VCaP (cell line): ENCODE measurements at regions not wholly inside any gene's neighbourhood (a gene's known extent, or its start where the extent isn't known, plus 50 kb on each side); places are given as distances from the start of the nearest gene placed in this dataset.
"Not testable (repeated sequence)": the region's sequence is repeated elsewhere in the genome, so short reads cannot be mapped to it uniquely, and the experiment has no call there.

ENCODE experiments used
- H3K27ac ChIP-seq: fragments of 450-650 bp; 2 replicates; pipeline ENCODE4 v1.5.1; 2017
- TF ChIP-seq, protein P1 (sequence below): fragments of 450-650 bp; conservative IDR thresholded peaks from 2 replicates; pipeline ENCODE4 v1.5.1; 2017; ENCODE audit warnings: mild to moderate bottlenecking, moderate library complexity

DNA sequence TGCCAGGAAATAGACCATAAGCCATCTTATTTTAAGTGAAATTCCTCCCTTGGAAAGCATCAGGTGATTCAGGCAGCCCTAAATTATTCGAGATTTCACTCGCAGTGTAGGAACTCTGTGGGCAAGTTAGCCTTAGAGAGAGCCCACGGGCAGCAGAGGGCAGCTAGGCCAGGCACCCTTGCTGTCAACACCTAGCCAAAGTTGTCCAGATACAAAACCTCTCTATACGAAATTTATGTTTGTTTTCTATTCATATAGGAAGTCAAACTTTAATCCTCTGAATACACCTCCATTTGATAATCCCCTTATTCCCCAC lies 1043.5 kb downstream of the GATA3 start:
- TF ChIP-seq, protein P1, sequence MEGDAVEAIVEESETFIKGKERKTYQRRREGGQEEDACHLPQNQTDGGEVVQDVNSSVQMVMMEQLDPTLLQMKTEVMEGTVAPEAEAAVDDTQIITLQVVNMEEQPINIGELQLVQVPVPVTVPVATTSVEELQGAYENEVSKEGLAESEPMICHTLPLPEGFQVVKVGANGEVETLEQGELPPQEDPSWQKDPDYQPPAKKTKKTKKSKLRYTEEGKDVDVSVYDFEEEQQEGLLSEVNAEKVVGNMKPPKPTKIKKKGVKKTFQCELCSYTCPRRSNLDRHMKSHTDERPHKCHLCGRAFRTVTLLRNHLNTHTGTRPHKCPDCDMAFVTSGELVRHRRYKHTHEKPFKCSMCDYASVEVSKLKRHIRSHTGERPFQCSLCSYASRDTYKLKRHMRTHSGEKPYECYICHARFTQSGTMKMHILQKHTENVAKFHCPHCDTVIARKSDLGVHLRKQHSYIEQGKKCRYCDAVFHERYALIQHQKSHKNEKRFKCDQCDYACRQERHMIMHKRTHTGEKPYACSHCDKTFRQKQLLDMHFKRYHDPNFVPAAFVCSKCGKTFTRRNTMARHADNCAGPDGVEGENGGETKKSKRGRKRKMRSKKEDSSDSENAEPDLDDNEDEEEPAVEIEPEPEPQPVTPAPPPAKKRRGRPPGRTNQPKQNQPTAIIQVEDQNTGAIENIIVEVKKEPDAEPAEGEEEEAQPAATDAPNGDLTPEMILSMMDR = no peak
- H3K27ac ChIP-seq = peak overlapping the region; percentile 38; the same call in 1 of the 2 replicates

DNA sequence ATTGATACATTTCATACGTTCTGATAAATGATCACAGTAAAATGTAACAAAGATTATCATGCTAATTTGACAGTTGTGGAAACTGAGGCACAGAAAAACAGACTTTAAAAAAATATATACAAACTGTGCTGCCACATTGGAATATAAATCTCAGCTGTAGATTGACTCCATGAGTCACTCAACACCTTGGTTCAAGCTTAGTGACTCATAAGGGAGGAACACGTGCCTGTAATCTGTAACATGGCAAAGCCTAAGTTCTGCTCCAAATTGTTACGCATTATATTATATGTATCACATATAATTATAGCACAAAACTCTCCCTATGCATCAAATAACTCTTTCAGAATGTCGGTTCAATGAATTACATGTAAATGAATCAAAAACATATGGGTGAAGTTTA lies 1047.5 kb downstream of the GATA3 start:
- TF ChIP-seq, protein P1 = no peak
- no peak overlapping the region for H3K27ac ChIP-seq

DNA sequence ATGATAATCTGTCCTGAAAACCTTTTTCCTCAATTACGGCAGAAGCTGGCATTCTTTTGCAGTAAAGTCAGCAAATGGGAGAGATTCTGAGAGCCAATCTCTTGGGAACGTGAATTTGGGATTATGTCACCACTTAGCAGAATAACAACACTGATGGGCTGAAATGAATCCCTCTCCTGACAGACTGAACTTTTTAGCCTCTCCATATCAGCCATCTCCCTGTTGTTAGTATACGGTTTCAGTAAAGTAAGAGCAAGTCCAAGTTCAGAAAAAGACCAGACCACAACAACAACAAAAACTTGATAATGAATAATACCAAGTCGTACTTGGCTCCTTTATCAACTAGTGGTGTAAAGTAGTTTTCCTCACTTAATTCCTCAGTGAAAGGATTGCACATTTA lies 1048.8 kb downstream of the GATA3 start:
- TF ChIP-seq, protein P1 = no peak
- no peak overlapping the region for H3K27ac ChIP-seq

DNA sequence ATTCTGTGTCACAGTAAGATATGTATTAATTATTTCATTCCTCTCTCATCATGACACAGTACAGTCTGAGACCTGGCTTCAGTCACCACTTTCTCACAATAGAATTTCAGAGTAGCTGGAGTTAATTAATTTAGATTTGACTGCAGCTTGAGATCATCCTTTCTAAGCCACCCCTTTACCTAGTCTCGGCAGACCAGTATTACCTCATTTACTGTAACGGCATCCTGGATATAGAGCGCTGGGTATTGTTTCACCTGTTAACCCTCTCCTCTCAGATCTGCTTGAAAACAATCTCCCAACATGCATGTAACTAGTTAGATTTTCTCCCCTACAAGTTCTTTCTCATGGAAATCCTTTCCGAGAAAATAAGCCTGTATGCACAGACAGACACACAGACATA lies 1057.5 kb downstream of the GATA3 start:
- H3K27ac ChIP-seq = no peak overlapping the region
- TF ChIP-seq, protein P1 = no peak

DNA sequence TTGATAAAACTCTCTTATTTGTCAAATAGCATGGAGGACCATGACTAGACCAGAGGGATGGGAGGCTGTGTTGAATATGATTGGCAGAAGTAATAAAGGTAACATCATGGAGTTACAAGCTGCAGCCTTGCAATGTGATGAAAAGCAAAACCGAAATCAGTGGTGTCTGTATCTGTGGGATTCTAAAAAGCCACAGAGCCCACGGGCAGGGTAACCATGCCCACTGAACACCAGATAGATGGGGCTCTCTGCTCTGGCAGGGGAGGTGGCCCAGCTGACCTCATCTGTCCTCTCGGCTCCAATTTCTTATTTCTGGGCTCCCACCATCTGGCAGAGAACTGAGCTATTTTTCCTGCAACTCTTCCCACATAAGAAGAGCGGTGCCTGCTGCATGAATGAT lies 1072.2 kb downstream of the GATA3 start:
- TF ChIP-seq, protein P1 = no peak
- H3K27ac ChIP-seq = no peak overlapping the region

DNA sequence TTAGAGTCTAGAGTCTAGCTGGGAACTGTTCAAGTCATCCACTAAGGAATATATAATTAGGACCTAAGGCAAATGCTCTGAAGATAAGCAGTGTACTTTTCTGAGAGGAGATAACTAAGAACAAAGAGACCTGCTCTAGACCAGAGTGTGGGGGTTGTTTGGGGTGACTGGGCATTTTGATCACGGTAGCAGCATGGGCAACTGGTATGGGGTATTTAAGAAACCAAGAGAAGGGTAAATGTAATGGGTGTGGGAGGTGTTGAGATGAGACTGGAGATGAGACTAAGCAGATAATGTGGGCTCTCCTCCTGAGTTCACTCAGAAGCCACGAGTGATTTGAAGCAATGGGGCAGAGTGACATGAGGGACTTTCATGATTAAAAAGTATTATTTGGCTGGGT lies 1082.9 kb downstream of the GATA3 start:
- no peak overlapping the region for H3K27ac ChIP-seq
- TF ChIP-seq, protein P1 = no peak

DNA sequence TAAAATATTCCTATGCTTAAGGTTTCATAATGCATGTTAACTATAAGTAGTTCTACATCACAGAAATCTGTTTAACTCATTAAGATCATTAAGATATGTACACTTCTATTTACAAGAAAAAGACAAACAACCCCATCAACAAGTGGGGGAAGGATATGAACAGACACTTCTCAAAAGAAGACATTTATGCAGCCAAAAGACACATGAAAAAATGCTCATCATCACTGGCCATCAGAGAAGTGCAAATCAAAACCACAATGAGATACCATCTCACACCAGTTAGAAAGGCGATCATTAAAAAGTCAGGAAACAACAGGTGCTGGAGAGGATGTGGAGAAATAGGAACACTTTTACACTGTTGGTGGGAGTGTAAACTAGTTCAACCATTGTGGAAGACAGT lies 1084.3 kb downstream of the GATA3 start:
- H3K27ac ChIP-seq = not testable (repeated sequence)

DNA sequence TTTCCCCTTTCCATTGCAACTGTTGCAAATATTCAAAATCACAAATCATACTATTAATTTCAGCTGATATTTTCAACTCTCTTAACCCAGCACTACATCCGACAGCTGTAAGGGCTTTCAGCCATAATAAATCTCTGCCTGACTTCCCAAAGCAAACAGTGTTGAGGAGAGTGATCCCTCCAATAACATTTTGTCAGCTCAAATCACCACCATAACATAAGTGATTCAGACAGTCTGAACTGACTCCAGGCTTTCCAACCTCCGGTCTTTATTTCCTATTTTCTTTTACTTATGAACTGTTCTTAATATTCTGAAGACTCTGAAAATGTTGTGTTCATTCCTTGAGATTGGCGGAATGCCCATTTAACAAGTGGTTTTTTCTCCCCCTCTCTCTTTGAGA lies 1085.9 kb downstream of the GATA3 start:
- H3K27ac ChIP-seq = no peak overlapping the region
- TF ChIP-seq, protein P1 = no peak
